SK-N-SH treated with all-trans-retinoic acid at 6 μM for 48 hours (cell line): ENCODE measurements at regions not wholly inside any gene's neighbourhood (a gene's known extent, or its start where the extent isn't known, plus 50 kb on each side); places are given as distances from the start of the nearest gene placed in this dataset.

Source experiments
- BACH2 ChIP-seq: fragments of 250-450 bp; sonication (Bioruptor Pico); IDR thresholded peaks from 2 replicates; pipeline ENCODE4 v1.9.0; 2021; ENCODE audit warnings: mild to moderate bottlenecking, borderline replicate concordance
- CREB5 ChIP-seq: fragments of 250-450 bp; sonication (Bioruptor Pico); IDR thresholded peaks from 2 replicates; pipeline ENCODE4 v1.5.1; 2020; ENCODE audit warnings: low read depth, mild to moderate bottlenecking, moderate library complexity
- CSDC2 ChIP-seq: fragments of 250-450 bp; sonication (Bioruptor Pico); IDR thresholded peaks from 2 replicates; pipeline ENCODE4 v1.5.0; 2020; ENCODE audit warnings: mild to moderate bottlenecking, moderate library complexity
- ESRRG ChIP-seq: fragments of 250-450 bp; sonication (Bioruptor Pico); IDR thresholded peaks from 2 replicates; pipeline ENCODE4 v1.6.1; 2021; ENCODE audit warnings: mild to moderate bottlenecking
- ISL1 ChIP-seq: fragments of 250-450 bp; sonication (Bioruptor Pico); IDR thresholded peaks from 2 replicates; pipeline ENCODE4 v2.1.2; 2022; ENCODE audit warnings: mild to moderate bottlenecking, moderate library complexity
- PATZ1 ChIP-seq: fragments of 250-450 bp; sonication (Bioruptor Pico); IDR thresholded peaks from 2 replicates; pipeline ENCODE4 v1.8.0; 2020; ENCODE audit warnings: mild to moderate bottlenecking, moderate library complexity, borderline replicate concordance
- RARB ChIP-seq: fragments of 250-450 bp; sonication (Bioruptor Pico); IDR thresholded peaks from 2 replicates; pipeline ENCODE4 v1.8.0; 2021; ENCODE audit warnings: mild to moderate bottlenecking, moderate library complexity
- SNAI2 ChIP-seq: fragments of 250-450 bp; sonication (Bioruptor Pico); IDR thresholded peaks from 2 replicates; pipeline ENCODE4 v1.5.0; 2020; ENCODE audit warnings: mild to moderate bottlenecking, moderate library complexity
- ZFP3 ChIP-seq: fragments of 250-450 bp; sonication (Bioruptor Pico); IDR thresholded peaks from 2 replicates; pipeline ENCODE4 v1.5.0; 2020; ENCODE audit warnings: mild to moderate bottlenecking, moderate library complexity
- ZNF8 ChIP-seq: fragments of 450-650 bp; formaldehyde crosslinking; IDR thresholded peaks from 2 replicates; pipeline ENCODE4 v1.5.0; 2020; ENCODE audit warnings: mild to moderate bottlenecking, moderate library complexity

GRCh38 chr21:33969581-33969980 lies 54.0 kb upstream of the ATP5PO start:
- no peak for TF ChIP-seq ESRRG
- no peak for TF ChIP-seq CSDC2 (CRISPR knock-in tag)
- no peak for TF ChIP-seq RARB (CRISPR knock-in tag)
- TF ChIP-seq BACH2, result no peak
- no peak for TF ChIP-seq SNAI2
- no peak for TF ChIP-seq CREB5 (CRISPR knock-in tag)
- no peak for TF ChIP-seq ZFP3 (CRISPR knock-in tag)
- TF ChIP-seq ISL1 (CRISPR knock-in tag), result no peak
- no peak for TF ChIP-seq PATZ1 (CRISPR knock-in tag)
- no peak for TF ChIP-seq ZNF8 (CRISPR knock-in tag)
